ENCODE measurements at regions not wholly inside any gene's neighbourhood (a gene's known extent, or its start where the extent isn't known, plus 50 kb on each side); places are given as distances from the start of the nearest gene placed in this dataset.
"Not testable (repeated sequence)": the region's sequence is repeated elsewhere in the genome, so short reads cannot be mapped to it uniquely, and the experiment has no call there.

DNA sequence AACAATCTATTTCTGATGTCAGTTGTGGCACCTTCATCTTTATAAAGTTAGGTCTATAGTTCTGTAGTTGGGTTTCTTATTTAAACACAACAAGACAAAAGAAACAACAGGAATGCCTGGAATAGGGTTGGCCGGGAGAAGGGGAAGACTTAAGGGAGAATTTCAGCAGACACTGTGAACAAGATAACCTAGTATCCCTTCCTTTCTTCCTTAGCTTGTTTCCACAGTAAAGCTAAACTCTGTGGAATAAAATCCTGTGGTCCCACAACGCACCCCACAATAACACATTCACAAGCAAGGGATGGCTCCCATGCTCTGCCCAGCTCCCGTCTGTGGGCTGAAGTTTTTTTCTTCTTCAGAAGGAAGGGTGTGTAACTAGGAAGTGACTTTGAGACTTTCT, 124.9 kb upstream of the SMARCA2 start:
- H3K4me3 ChIP-seq (replicated peaks; ENCODE audit: low read depth, low read length) = no peak overlapping the region
- DNase-seq (ENCODE audit: low read depth) = no peak
- TF ChIP-seq, protein P1, sequence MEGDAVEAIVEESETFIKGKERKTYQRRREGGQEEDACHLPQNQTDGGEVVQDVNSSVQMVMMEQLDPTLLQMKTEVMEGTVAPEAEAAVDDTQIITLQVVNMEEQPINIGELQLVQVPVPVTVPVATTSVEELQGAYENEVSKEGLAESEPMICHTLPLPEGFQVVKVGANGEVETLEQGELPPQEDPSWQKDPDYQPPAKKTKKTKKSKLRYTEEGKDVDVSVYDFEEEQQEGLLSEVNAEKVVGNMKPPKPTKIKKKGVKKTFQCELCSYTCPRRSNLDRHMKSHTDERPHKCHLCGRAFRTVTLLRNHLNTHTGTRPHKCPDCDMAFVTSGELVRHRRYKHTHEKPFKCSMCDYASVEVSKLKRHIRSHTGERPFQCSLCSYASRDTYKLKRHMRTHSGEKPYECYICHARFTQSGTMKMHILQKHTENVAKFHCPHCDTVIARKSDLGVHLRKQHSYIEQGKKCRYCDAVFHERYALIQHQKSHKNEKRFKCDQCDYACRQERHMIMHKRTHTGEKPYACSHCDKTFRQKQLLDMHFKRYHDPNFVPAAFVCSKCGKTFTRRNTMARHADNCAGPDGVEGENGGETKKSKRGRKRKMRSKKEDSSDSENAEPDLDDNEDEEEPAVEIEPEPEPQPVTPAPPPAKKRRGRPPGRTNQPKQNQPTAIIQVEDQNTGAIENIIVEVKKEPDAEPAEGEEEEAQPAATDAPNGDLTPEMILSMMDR (IDR thresholded peaks at IDR 0.05; ENCODE audit: low read length, missing control alignments) = no peak

DNA sequence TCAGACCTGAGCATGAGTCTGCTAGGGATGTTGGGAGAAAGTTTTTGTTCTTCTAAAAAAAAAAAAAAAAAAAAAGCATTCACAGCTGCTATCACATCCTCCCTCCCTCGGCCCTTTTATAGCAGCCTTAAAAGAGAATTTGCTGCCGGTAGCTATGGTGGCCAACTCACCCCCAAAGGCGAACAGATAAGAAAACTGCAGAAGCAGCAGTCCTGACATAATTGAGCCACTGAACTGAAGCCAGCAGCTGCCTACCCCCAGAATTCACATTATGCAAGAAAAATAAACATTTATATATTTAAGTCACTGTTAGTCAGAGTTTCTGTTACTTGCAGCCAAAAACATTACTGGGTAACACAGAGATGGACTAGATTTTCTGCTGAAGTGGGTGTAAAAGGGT, 124.3 kb upstream of the SMARCA2 start:
- DNase-seq (ENCODE audit: low read depth) = no peak
- TF ChIP-seq, protein P1 (IDR thresholded peaks at IDR 0.05; ENCODE audit: low read length, missing control alignments) = no peak
- no peak overlapping the region for H3K4me3 ChIP-seq (replicated peaks; ENCODE audit: low read depth, low read length)

DNA sequence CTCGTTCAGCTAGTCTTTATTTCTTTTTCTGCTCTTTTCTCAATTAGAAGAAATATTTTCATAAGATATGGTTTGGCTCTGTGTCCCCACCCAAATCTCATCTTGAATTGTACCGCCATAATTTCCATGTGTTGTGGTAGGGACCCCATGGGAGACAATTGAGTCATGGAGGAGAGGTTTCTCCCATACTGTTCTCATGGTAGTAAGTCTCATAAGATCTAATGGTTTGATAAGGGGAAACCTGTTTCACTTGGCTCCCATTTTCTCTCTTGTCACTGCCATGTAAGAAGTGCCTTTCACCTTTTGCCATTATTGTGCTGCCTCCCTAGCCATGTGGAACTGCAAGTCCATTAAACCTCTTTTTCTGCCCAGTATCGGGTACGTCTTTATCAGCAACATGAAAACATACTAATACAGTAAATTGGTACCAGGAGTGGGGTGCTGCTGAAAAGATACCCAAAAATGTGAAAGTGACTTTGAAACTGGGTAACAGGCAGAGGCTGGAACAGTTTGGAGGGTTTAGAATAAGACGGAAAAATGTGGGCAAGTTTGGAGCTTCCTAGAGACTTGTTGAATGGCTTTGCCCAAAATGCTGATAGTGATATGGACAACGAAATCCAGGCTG, 112.0 kb upstream of the SMARCA2 start:
- not testable (repeated sequence) for DNase-seq (ENCODE audit: low read depth); H3K4me3 ChIP-seq (replicated peaks; ENCODE audit: low read depth, low read length)

DNA sequence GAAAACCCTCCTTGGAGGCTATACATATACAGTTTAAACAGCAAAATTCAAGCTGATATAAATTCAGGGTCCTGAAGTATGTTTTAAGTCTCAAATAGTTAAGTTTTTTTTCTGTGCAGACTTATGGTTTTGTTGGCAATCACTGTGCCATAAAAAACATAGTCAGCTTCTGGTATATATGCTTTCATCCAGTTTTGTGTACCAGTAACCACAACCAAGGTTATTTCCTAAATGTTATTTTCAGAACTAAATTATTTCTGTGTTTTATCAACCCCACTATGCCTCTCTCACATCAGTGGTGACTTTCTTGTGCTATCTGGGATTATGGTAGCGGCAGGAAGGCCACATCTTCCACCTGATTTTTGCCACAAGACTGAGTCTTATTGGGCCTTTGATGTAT, 107.7 kb upstream of the SMARCA2 start:
- TF ChIP-seq, protein P1 (IDR thresholded peaks at IDR 0.05; ENCODE audit: low read length, missing control alignments) = no peak
- no peak overlapping the region for H3K4me3 ChIP-seq (replicated peaks; ENCODE audit: low read depth, low read length)
- DNase-seq (ENCODE audit: low read depth) = no peak

DNA sequence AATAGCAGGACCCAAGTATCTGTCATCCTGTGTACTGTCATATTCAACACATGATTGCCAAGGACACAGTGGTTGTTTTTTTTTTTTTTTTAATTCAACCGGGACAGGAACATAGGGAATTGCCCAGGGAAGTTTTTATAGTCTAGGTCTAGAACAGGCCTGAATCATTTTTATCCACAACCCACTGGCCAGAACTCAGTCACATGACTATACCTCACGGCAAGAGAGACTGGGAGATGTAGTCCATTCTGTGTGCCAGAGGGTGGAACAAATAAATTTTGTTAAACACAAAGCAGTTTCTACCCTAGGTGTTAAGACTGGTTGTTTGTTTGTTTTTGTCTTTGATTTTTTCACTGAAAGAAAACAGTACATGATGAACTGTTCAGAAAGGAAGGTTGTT, 105.8 kb upstream of the SMARCA2 start:
- no peak overlapping the region for H3K4me3 ChIP-seq (replicated peaks; ENCODE audit: low read depth, low read length)
- TF ChIP-seq, protein P1 (IDR thresholded peaks at IDR 0.05; ENCODE audit: low read length, missing control alignments) = no peak
- no peak for DNase-seq (ENCODE audit: low read depth)

DNA sequence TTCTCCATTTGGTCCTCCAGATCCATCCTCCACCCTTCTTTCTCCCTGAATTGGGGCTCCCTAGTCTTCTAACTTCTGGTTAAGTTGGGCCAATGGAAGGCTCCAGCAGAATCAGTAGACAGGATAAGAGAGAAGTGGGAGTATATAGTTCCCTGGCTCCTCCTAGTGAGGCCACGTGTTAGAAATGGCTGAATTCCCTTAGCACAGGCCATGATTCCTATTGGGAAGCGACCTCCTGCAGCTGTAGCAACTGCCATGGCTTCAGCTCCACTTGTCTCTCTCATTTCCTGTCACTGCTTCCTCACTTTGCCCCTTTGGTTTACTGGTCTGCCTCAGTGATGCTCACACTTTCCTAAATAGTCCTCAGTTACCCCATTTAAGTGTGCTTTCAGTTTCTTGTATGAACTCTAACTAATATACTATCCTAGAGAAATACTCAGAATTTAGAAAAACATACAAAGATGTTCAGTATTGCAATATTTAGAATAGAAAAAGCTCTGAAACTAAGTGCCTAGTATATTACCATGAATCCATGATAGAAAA, 104.8 kb upstream of the SMARCA2 start:
- TF ChIP-seq, protein P1 (IDR thresholded peaks at IDR 0.05; ENCODE audit: low read length, missing control alignments) = no peak
- H3K4me3 ChIP-seq (replicated peaks; ENCODE audit: low read depth, low read length) = no peak overlapping the region
- DNase-seq (ENCODE audit: low read depth) = no peak

DNA sequence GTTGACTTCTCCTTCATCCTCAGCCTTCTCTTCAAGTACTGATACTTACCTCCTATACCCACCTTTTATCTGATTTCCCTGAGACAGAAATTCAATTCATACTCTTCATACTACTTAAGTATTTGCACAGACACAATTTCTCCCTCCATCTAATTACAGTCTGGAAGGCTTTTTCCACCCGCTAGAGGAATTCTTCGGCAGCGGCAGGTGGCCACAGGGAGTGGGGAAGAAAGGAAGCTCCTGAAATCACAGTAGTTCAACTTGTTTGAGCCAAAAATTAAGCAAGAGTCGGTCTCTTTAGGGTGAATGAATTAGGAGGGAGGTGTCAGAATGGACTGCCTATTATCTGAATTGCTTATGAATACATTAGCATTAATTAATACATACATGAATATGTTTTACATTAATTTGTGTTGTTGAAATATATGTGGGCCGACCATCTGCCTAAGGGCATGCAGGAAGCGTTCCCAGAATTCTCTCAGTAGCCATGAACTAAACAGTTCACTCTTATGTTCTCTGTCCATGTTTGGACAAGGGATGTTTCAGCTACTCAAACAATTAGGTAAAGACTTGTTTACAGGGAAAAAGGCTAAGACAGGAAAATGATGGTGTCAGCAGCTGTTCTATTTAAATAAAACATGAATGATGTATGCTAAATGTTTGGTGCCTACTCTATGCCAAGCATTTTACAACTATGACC, 101.4 kb upstream of the SMARCA2 start:
- TF ChIP-seq, protein P1 (IDR thresholded peaks at IDR 0.05; ENCODE audit: low read length, missing control alignments) = no peak
- no peak for DNase-seq (ENCODE audit: low read depth)

More for the DNA sequence above, 101.4 kb upstream of the SMARCA2 start:
- no peak overlapping the region for H3K4me3 ChIP-seq (replicated peaks; ENCODE audit: low read depth, low read length)

All from fibroblast of pulmonary artery (primary cell).